CD4-positive, alpha-beta T cell treated with Interleukin-15 for 4 hours (primary cell): ENCODE measurements at regions not wholly inside any gene's neighbourhood (a gene's known extent, or its start where the extent isn't known, plus 50 kb on each side); places are given as distances from the start of the nearest gene placed in this dataset.
"Not testable (repeated sequence)": the region's sequence is repeated elsewhere in the genome, so short reads cannot be mapped to it uniquely, and the experiment has no call there.

Experiments used
- DNase-seq: peaks from one replicate; pipeline ENCODE4 v3.0.0-alpha.2; 2020; ENCODE audit warnings: low spot score

DNA sequence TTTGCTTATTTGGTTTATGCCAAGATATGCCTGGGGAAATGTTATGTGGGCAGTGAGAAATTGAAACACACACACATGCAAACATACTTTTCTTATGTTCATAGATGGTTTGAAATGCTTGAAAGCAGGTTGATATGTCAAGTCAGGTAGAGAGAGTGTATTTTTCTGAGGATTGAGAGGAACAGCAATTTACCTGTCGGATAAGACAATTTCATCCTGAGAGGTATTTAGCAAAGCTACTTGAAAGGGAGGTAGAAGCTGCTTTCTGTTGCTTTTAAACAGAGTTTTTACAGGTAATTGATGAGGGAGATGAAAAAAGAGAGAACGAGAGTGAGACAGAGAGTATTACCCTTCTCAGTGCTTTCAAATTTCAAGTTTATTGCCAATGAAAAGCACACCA is 854.3 kb downstream of the CDH8 start:
- DNase-seq: no peak

DNA sequence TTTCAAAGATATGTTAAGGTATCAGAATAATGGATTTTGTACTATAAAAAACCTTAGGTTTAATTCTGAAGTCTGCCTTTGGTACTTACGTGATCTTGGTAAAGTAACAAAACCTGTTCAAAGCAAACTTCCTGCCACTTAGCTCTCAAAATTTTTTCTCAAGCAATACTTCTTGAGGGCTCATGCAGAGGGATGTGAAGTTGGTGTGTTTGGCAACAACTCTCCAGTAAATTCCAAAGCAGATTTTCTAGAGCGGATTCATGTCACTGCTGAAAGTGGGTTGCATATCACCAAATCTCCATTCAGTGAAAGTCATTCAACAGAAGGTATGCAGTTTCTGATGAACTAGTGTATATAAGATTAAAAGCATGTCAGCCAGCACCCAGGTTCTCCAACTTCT is 856.7 kb downstream of the CDH8 start:
- DNase-seq: no peak

DNA sequence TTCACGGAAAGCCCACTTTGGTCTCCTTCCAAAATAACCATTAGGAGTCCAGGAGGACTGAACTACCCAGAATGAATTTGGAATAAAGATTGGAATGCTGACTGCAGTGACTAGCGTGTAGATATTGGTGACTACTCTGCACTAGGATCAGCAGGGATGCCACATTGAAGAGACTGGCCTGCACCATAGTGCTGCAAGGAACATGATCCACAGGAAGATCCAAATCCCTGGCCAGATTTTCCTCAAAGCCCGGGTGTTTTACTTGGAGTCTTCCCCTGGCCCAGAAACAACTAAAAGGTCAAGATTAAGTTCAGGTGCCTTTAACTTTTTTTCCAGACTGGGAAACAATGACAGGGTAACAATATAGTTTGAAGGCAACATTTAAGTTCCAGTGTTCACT is 870.4 kb downstream of the CDH8 start:
- no peak for DNase-seq

DNA sequence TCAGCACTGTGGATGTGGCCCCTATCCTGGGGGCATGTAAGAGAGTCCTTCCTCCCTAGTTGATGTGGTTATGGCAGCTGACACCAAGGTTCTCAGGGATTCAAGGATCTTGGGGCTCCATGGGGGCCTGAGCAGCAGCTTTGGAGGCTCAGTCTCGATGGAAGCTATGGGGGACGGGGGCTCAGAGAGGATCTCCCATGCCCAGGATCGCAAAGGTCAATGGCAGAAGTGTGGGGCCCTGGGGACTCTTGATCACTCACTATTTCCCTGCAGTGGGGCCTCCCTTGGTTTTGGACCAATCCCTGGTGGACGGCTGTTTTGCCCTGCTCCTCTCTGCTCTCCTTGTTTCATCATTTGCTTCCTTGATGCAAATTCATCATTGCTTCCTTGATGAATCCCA is 885.9 kb downstream of the CDH8 start:
- DNase-seq: no peak

DNA sequence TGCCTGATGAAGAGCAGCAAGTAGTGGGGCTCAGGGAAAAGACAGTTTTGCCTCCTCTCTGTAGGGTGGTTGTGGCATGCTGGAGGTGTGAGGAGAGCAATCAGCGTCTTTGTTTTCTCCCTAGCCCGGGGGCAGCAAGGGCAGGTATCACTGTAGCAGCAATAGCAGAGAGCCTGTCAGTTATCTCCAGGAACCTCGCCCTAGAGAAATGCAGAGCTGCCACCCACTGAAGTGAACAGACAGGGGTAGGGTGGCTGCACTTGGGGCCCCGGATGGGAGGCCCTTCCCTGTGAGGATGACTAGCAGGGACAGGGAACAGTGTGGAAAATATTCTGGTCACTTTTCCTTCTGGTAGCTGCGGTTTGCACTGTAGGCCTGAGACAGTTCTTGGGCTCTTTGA is 886.5 kb downstream of the CDH8 start:
- DNase-seq: no peak

DNA sequence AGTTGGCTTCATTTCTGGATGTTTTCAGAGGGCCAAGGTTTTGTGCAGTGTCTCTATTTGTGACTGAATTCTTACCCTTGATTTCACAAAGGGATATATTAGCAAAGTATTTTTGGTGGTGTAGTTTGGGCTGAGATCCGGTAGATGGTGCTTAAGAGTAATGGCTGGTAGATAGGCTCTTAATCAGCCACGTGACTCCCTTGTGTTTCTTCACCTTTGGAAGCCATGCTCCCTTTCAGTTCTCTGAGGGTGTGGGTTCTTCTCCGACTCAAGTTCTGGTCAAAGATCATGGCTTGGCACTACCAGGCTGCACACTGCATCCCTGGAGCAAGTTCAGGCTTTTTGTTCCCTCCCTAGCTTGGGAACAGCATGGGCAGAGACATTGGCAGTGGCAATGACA is 887.3 kb downstream of the CDH8 start:
- no peak for DNase-seq

DNA sequence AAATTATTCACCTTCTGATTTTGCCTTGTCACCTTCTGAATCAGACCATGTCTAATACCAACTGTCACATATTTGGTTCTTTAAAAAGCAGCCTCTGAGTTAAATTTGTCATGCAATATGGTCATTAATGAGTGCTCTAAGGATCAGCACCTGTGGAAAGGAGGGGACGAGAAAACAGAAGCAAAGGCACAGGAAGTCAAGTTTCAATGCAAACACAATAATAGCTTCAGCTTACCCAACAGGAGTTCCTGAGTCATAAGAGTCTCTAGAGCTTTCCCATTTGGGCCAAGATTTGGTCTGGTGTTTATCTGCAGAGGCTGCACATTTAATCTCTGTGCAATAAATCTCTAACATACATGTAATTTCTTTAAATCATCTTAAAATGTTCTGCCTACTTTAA is 889.8 kb downstream of the CDH8 start:
- no peak for DNase-seq

DNA sequence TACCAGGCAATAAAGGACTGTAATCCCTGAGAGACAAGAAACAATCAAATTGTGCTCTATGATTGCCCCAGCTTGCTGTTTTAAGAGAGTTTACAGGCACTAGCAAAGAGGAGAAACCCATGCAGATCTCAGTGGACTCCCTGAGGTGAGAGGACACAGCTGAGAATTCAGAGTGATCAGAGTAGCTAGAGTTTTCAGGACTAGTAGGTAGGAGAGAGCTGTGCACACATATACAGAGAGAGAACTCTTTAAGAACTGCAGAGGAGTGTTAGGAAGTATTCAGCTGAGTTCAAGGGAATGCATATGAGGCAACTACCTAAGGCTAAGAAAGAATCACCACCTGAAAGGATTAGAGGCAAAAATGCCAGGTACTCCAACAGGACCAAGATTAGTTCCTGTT is 904.8 kb downstream of the CDH8 start:
- DNase-seq: no peak

DNA sequence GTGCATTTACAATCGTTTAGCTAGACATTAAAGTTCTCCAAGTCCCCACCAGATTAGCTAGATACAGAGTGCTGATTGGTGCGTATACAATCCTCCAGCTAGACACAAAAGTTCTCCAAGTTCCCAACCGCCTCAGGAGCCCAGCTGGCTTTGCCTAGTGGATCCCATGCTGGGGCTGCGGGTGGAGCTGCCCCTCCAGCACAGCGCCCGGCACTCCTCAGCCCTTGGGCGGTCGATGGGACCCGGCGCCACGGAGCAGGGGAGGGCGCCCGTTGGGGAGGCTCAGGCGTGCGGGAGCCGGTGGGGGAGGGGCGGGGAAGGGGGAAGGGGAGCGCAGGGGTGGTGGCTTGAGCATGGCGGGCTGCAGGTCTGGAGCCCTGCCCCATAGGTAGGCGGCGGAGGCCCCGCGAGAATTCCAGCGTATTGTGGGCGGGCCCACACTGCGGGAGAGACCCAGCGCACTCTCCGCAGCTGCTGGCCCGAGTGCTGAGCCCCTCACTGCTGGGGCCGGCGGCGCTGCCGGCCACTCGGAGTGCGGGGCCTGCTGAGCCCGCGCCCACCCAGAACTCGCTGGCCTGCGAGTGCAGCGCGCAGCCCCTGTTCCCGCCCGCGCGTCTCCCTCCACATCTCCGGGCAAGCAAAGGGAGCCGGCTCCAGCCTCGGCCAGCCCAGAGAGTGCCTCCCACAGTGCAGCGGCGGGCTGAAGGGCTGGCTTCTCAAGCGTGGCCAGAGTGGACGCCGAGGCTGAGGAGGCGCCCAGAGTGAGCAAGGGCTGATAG is 907.5 kb downstream of the CDH8 start:
- no peak for DNase-seq

DNA sequence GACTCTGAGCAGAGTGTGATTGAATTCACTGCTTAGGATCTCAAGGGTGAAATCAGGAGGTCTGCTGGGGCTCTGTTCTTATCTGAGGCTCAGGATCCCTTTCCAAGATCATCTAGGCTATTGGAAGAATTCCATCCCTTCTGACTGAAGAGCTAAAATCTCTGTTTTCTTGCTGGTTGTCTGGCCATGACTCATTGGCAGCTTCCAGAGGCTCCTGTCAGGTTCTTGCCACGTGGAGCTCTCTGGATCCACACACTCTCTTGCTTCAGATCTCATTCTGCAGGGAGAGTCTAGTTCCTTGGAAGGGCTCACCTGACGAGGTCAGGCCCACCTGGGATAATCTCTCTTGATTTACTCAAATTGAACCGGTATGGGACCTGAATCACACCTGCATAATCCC is 930.7 kb downstream of the CDH8 start:
- no peak for DNase-seq

DNA sequence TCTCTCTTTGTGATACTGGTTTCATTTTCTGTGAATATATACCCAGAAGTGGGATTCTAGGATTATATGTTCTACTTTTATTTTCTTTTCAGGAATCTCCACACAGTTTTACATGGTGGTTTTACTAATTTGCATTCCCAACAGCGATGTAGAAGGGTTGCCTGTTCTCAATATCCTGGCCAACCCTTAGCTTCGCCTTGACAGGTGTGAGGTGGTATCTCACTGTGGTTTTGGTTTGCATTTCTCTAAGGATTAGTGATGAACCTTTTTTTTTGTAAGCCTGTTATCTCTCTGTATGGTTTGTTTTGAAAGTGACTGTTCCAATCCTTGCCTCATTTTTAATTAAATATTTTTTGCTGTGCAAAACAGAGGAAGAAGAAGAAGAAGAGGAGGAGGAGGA is 937.7 kb downstream of the CDH8 start:
- no peak for DNase-seq

DNA sequence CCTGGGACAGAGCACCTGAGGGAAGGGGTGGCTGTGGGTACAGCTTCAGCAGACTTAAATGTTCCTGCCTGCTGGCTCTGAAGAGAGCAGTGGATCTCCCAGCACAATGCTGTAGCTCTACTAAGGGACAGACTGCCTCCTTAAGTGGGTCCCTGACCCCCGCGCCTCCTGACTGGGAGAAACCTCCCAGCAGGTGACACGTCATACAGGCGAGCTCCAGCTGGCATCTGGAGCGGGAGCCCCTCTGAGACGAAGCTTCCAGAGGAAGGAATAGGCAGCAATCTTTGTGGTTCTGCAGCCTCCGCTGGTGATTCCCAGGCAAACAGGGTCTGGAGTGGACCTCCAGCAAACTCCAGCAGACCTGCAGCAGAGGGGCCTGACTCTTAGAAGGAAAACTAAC is 944.9 kb downstream of the CDH8 start:
- not testable (repeated sequence) for DNase-seq

DNA sequence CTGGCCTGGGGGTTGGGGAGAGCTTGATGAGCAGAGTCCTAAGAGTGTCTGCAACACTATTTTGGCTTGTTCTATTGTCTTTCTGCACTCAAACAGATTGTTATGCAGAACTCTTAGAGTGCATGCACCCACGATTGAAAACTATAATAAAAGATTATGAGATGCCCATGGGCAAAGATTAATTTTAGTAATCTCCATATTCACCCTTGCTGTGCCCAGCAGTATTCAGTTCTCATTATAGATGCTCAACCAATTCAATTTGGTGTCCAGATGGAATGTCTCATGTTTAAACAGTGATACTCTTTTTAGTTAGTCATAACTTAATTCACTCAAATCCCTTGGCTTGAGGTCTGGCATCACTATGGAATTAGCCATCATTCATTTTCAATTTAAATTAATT is 952.5 kb downstream of the CDH8 start:
- no peak for DNase-seq

DNA sequence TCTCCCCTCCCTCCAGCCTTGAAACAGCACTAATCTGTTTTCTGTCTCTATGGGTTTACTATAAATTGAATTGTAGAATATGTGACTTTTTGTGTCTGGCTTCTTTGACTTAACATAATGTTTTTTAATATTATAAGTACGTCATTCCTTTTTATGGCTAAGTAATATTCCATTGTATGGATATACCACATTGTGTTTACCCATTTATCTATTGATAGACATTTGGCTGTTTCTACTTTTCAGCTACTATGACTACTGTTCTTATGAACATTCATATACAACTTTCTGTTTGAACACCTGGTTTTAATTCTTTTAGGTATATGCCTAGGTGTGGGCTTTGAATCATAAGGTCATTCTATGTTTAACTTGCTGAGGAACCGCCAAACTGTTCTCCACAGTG is 961.9 kb downstream of the CDH8 start:
- DNase-seq: no peak

DNA sequence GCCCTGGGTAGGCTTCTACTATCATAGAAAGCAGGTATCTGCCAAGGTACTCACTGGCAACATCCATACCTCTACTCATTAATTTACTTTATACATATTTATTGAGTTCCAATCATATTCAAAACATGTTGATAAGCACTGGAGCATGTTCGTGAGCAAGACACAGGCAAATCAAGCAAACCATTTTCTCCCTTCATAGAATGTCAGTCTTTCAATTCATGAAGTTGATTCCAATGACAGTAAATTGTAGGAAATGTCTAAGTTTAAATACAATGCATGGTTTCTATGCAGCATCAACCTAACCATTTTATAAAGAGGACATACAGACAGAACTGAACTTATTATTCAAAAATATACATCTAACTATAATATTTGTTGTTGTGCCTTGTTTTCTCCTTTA is 978.6 kb downstream of the CDH8 start:
- no peak for DNase-seq

DNA sequence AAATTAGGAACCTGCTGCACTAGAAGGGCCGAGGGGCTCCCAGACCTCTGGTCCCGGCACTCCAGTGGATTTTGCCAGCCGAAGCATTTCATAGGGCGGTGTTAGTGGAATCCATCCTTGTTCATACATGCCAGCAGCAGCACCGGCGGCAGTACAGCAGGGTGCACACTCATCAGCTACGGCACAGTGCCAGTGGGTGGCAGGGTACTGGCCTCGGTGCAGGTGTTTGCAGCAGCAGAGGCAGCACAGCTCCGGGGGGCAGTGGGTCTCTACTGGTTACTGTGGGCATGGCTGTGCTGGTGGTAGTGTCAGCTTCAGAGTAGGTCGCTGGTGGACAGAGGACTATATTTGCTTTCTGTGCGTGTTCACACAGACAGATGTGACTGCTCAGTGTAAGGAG is 985.7 kb downstream of the CDH8 start:
- no peak for DNase-seq

DNA sequence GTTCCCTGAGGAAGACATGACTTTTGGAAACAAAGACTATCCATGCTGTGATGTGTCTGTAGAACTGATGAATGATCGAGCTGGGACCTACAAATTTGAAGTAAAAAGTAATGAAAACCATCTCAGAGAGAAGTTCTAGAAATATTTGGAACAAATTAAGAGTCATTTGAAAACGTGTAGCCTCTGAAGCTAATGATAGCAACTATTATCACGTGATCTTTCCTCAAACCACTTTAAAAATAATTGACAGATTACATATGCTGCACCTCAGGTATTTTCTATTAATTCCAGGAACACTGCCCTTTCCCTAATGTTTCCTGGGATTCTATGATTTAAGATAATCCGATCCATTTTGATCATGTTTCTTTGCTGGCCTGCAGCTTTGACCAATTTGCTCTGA is 990.3 kb downstream of the CDH8 start:
- no peak for DNase-seq

DNA sequence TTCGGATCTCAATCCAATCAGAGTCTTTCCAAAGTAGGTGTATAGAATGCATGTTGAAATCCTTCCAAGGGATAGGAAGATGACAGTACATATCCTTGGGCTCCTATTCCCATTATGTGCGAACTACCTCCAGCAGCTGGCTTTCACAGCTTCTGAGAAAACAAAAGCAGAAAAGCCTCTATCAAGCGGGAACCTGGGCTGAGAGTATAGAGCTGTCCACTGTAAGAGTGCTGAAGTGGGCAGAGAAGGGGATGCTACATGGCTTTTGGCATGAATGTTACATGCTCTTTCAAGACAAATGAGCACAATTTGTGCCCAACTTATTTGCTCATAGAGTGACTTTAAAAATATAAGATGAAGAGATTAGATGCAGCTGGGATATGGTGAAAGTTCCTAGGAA is 993.5 kb downstream of the CDH8 start:
- DNase-seq: no peak

DNA sequence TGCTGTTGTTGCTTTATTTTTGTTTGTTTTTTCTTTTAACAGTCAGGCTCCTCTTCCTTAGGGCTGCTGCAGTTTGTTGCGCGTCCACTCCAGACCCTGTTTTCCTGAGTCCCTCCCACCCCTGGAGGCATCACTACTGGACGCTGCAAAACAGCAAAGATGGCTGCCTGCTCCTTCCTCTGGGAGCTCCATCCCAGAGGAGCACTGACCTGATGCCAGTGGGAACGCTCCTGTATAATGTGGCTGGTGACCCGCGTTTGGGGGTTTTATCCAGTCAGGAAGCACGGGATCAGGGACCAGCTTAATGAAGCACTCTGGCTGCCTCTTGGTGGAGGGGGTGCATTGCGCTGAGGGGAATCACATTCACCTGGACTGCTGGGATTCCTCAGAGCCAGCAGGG is 1005.6 kb downstream of the CDH8 start:
- no peak for DNase-seq

DNA sequence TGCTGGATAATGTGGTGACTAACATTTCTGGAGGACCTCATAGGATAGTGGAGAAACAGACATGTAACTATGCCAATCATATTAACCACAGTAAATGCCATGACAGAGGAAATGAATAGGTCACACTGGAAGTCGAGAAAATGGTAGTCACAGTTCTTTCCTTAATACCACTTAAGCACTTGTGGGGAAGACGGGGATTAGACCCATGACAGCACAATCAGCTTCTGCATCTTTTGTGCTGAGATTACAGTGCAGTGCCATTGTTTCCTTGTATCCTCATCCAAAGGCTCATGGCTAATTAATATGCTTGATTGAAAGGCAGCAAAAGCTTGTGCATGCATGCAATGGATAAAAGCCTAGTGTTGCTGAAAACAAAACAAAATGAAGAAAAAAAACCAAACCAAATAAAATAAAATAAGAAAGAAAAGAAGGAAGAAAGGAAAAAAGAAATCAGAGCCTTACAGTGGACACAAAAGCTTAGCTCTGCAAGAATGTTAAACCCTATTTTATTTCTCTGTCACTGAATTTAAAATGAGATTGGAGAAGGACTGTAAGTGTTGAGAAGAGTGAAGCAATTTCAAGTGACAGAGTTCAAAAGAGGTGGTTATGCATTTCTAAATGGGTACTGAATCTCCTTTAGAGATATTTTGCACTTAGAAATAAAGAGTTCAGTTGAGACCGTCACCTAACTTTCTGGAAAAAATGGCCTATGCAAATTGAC is 1011.9 kb downstream of the CDH8 start:
- no peak for DNase-seq

DNA sequence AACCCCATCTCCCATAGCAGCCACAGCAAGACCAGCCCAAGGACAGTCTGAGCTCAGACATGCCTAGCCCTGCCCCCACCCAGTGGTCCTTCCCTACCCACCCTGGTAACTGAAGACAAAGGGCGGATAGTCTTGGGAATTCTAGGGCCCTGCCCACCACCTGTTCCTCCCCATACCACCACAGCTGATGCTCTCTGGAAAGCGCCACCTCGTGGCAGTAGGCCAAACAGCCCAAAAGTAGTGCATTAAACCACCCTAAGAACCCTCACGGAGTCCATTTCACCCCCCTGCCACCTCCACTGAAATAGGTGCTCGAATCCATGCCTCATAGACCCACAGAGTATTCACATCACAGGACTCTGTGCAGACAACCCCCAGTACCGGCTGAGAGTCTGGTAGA is 1021.4 kb downstream of the CDH8 start:
- no peak for DNase-seq

DNA sequence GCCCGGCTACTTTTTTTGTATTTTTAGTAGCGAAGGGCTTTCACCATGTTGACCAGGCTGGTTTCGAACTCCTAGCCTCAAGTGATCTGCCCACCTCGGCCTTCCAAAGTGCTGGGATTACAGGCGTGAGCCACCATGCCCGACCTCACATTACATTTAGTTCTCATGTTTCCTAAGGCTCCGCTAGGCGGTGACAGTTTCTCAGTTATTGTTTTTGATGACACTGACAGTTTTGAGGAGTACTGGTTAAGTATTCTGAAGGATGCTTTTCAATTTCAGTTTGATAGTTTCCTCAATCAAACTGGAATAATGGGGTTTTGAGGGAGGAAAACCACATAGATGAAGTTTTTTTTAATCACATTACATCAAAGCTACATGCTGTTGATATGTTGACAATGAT is 1028.5 kb downstream of the CDH8 start:
- no peak for DNase-seq

DNA sequence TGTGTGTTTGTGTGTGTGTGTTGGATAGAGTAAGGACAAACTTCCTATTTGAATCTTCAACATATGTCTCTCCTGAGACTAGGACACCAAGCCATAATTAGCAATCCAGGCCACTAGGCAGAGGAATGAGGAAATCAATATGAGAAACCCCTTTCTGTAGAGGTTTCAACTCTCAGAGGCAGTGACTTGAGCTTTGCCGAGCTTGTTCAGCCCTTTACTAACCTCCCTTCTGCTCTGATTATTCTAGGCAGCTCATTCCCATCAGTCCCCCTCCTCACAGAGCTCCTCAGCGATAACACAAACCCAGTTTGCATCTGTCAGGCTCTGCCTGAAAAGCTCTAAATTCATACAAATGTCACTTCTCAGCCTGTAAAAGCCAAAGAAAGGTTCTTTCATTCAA is 1030.3 kb downstream of the CDH8 start:
- DNase-seq: no peak
